ENCODE measurements at regions not wholly inside any gene's neighbourhood (a gene's known extent, or its start where the extent isn't known, plus 50 kb on each side); places are given as distances from the start of the nearest gene placed in this dataset.
"Not testable (repeated sequence)": the region's sequence is repeated elsewhere in the genome, so short reads cannot be mapped to it uniquely, and the experiment has no call there.

DNA sequence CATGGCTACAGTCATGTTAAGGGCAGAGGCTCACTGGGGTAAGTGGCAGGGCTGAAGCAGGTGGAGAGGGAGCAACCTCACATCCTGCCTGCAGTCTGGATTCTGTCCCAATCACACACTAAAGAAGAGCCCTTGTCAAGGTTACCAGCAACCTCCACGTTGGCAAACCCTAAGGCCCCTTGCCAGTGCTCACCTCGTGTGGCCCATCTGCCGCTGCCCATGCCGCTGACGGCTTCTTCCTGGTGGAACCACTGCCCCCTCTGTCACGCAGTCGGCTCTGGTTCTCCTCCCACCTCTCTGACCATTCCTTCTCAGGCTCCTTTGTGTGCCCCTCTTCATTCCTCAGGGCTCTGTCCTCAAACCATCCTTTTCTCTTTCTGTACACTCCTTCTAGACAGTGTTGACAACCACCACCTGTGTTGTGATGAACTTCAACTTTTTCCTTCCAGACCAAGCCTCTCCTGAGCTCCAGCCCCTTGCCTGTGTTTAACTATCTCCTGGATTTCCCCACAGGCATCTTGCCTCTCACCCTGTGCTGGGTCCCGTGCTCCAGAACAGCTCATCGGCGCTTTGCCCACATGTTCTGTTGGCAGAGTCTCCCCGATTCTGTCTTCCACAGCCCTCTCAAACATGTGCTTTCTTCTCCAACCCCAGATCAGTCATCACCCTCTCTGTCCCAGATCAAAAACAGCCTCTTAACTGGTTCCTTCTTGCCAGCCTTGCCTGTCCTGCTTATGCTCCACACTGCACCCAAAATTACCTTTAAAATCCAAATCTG is 934.8 kb downstream of the SPATA31A6 start:
- TF ChIP-seq POLR2A (IDR thresholded peaks at IDR 0.05) = not testable (repeated sequence)
- TF ChIP-seq, protein P1, sequence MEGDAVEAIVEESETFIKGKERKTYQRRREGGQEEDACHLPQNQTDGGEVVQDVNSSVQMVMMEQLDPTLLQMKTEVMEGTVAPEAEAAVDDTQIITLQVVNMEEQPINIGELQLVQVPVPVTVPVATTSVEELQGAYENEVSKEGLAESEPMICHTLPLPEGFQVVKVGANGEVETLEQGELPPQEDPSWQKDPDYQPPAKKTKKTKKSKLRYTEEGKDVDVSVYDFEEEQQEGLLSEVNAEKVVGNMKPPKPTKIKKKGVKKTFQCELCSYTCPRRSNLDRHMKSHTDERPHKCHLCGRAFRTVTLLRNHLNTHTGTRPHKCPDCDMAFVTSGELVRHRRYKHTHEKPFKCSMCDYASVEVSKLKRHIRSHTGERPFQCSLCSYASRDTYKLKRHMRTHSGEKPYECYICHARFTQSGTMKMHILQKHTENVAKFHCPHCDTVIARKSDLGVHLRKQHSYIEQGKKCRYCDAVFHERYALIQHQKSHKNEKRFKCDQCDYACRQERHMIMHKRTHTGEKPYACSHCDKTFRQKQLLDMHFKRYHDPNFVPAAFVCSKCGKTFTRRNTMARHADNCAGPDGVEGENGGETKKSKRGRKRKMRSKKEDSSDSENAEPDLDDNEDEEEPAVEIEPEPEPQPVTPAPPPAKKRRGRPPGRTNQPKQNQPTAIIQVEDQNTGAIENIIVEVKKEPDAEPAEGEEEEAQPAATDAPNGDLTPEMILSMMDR (IDR thresholded peaks at IDR 0.05) = not testable (repeated sequence)
